Gastroesophageal sphincter (tissue), 4 donors: ENCODE measurements at regions not wholly inside any gene's neighbourhood (a gene's known extent, or its start where the extent isn't known, plus 50 kb on each side); places are given as distances from the start of the nearest gene placed in this dataset.

ENCODE experiments used
- ATAC-seq: fragments of 150-250 bp; one replicate; pipeline ENCODE4 v1.9.1; 2016; ENCODE audit warnings: mild to moderate bottlenecking, moderate library complexity
- H3K27ac ChIP-seq, 4 donors: fragments of 200-600 bp; sonication (generic) in 3 of 4; 1 replicate in 3 of 4; 2 replicates in 1 of 4; pipeline ENCODE4 v1.5.1; 2016 to 2019
- H3K27me3 ChIP-seq: fragments of 200-600 bp; sonication (generic); one replicate; pipeline ENCODE4 v1.5.1; 2019
- H3K36me3 ChIP-seq, 2 donors: fragments of 200-600 bp; sonication (generic); one replicate each; pipeline ENCODE4 v1.5.1; 2019; ENCODE audit warnings: control low read depth in 1 of 2
- H3K4me1 ChIP-seq, 3 donors: fragments of 200-600 bp; sonication (generic); 1 replicate in 2 of 3; 2 replicates in 1 of 3; pipeline ENCODE4 v1.5.1; 2016 to 2019; ENCODE audit warnings: control low read depth in 2 of 3
- H3K4me3 ChIP-seq, 2 donors: fragments of 200-600 bp; sonication (generic); one replicate each; pipeline ENCODE4 v1.5.1; 2019; ENCODE audit warnings: mild to moderate bottlenecking in 1 of 2, moderate library complexity in 1 of 2
- H3K9me3 ChIP-seq, 3 donors: fragments of 200-600 bp; sonication (generic); one replicate each; pipeline ENCODE4 v1.5.1; 2017 to 2019; ENCODE audit warnings: control low read depth in 2 of 3
- CTCF ChIP-seq, 4 experiments: fragments of 200-600 bp in 2 of 4; fragments of 450-650 bp in 2 of 4; sonication (generic) in 1 of 4; IDR thresholded peaks; one replicate each; pipeline ENCODE4 v1.5.1; 2017 to 2019; ENCODE audit warnings: antibody characterized with exemption in 4 of 4, mild to moderate bottlenecking in 2 of 4, moderate library complexity in 2 of 4
- EP300 ChIP-seq: sonication (generic); formaldehyde crosslinking; IDR thresholded peaks from one replicate; pipeline ENCODE4 v1.6.1; 2017; ENCODE audit warnings: antibody characterized with exemption, mild to moderate bottlenecking
- POLR2A ChIP-seq, 2 donors: fragments of 450-650 bp; IDR thresholded peaks; one replicate each; pipeline ENCODE4 v1.6.1; 2017; ENCODE audit warnings: antibody characterized with exemption in 2 of 2, mild to moderate bottlenecking in 2 of 2, moderate library complexity in 1 of 2
- POLR2AphosphoS5 ChIP-seq: sonication (generic); formaldehyde crosslinking; IDR thresholded peaks from one replicate; pipeline ENCODE4 v1.6.1; 2017; ENCODE audit warnings: antibody characterized with exemption
- WGBS, 2 donors: methylation state at CpG; one replicate each; pipeline ENCODE4 v1.1.5; 2018; ENCODE audit warnings: low coverage in 1 of 2; 5-methylcytosine and 5-hydroxymethylcytosine counted together

- ATAC-seq = no peak
- Histone ChIP-seq H3K27ac (no peak overlapping the region), H3K4me3 (no peak overlapping the region), H3K9me3 (no peaks in the 10 kb centered on the region), H3K4me1 (no peaks in the 10 kb centered on the region), H3K36me3 (no peaks in the 10 kb centered on the region), H3K27me3 (peaks cover 4% of the 10 kb centered on the region)
- TF ChIP-seq CTCF (IDR thresholded peaks at IDR 0.05) (no peak), POLR2AphosphoS5 (no peak), POLR2A (IDR thresholded peaks at IDR 0.05) (no peak), EP300 (no peak)
- 47 to 62% methylated on average over 3 to 5 of the region's 5 CpGs for WGBS, 2 donors
Measured at GRCh38 chr20:4581838-4582237, 104.4 kb upstream of the PRNP start.

GRCh38 chr20:4578375-4578774 is 107.9 kb upstream of the PRNP start:
- Histone ChIP-seq H3K36me3 (no peaks in the 10 kb centered on the region), H3K4me3 (no peak overlapping the region), H3K27ac (no peak overlapping the region), H3K4me1 (no peaks in the 10 kb centered on the region), H3K9me3 (no peaks in the 10 kb centered on the region), H3K27me3 (peaks cover 9% of the 10 kb centered on the region)
- WGBS, 2 donors = 50 to 100% methylated on average over 1 of the region's 1 CpG
- no peak for ATAC-seq
- TF ChIP-seq EP300 = no peak
- TF ChIP-seq POLR2A (IDR thresholded peaks at IDR 0.05) = no peak
- TF ChIP-seq POLR2AphosphoS5 = no peak
- no peak for TF ChIP-seq CTCF (IDR thresholded peaks at IDR 0.05)

GRCh38 chr20:4574356-4574690 is 111.9 kb upstream of the PRNP start:
- TF ChIP-seq POLR2A (IDR thresholded peaks at IDR 0.05) (no peak), POLR2AphosphoS5 (no peak), CTCF (IDR thresholded peaks at IDR 0.05) (no peak), EP300 (no peak)
- Histone ChIP-seq H3K4me1 (no peaks in the 10 kb centered on the region), H3K27ac (no peak overlapping the region), H3K4me3 (no peak overlapping the region), H3K27me3 (peaks cover 11% of the 10 kb centered on the region), H3K36me3 (no peaks in the 10 kb centered on the region), H3K9me3 (no peaks in the 10 kb centered on the region)
- WGBS, 2 donors = 50% methylated on average over 2 to 3 of the region's 3 CpGs
- ATAC-seq = no peak

GRCh38 chr20:4573564-4574355 is 112.5 kb upstream of the PRNP start:
- TF ChIP-seq POLR2A (IDR thresholded peaks at IDR 0.05) (no peak), CTCF (IDR thresholded peaks at IDR 0.05) (no peak), POLR2AphosphoS5 (peak; percentile 35)
- Histone ChIP-seq H3K4me3 (no peak overlapping the region), H3K9me3 (no peaks in the 10 kb centered on the region), H3K36me3 (no peaks in the 10 kb centered on the region), H3K4me1 (no peaks in the 10 kb centered on the region), H3K27me3 (peaks cover 11% of the 10 kb centered on the region), H3K27ac (no peak overlapping the region)
- ATAC-seq = no peak
- WGBS, 2 donors = 35 to 44% methylated on average over 6 to 8 of the region's 8 CpGs

GRCh38 chr20:4571759-4572531 is 114.3 kb upstream of the PRNP start:
- peaks cover 11% of the 10 kb centered on the region for H3K27me3 ChIP-seq
- no peak overlapping the region for H3K4me3 ChIP-seq
- no peak for TF ChIP-seq CTCF (IDR thresholded peaks at IDR 0.05)
- no peak for TF ChIP-seq EP300
- no peak for TF ChIP-seq POLR2A (IDR thresholded peaks at IDR 0.05)
- no peak for TF ChIP-seq POLR2AphosphoS5
- ATAC-seq = no peak
- H3K9me3 ChIP-seq = no peaks in the 10 kb centered on the region
- H3K36me3 ChIP-seq = no peaks in the 10 kb centered on the region
- H3K27ac ChIP-seq = no peak overlapping the region
- no peaks in the 10 kb centered on the region for H3K4me1 ChIP-seq
- 68 to 72% methylated on average over 6 to 8 of the region's 8 CpGs for WGBS, 2 donors
